Fibroblast of lung (primary cell): ENCODE measurements at regions not wholly inside any gene's neighbourhood (a gene's known extent, or its start where the extent isn't known, plus 50 kb on each side); places are given as distances from the start of the nearest gene placed in this dataset.

Source experiments
- DNase-seq, 2 donors: peaks; one replicate each; pipeline versions ENCODE4 v3.0.0 to v3.0.0-alpha.2; 2010; ENCODE audit warnings: low read depth in 2 of 2
- H2AFZ ChIP-seq: 2 replicates; pipeline ENCODE4 v1.5.1; 2012; ENCODE audit warnings: low read length, control low read depth, inconsistent platforms
- H3K27ac ChIP-seq: 2 replicates; pipeline ENCODE4 v1.5.1; 2011; ENCODE audit warnings: low read length, control low read depth; ENCODE audit not compliant: insufficient read depth
- H3K27me3 ChIP-seq: 2 replicates; pipeline ENCODE4 v1.5.1; 2011; ENCODE audit warnings: mild to moderate bottlenecking, low read length; ENCODE audit not compliant: control insufficient read depth, insufficient read depth
- H3K36me3 ChIP-seq: 2 replicates; pipeline ENCODE4 v1.5.1; 2011; ENCODE audit warnings: low read length; ENCODE audit not compliant: control insufficient read depth, insufficient read depth
- H3K4me1 ChIP-seq: 2 replicates; pipeline ENCODE4 v1.5.1; 2011; ENCODE audit warnings: low read length; ENCODE audit not compliant: control insufficient read depth, insufficient read depth; ENCODE audit errors: extremely low read depth
- H3K4me2 ChIP-seq: 2 replicates; pipeline ENCODE4 v1.5.1; 2011; ENCODE audit warnings: low read length, control low read depth; ENCODE audit not compliant: insufficient read depth; ENCODE audit errors: extremely low read depth
- H3K4me3 ChIP-seq, 4 experiments: fragments of 200-600 bp in 1 of 4; sonication (generic) in 1 of 4; replicated peaks in 1 of 4; 2 replicates each; pipeline ENCODE4 v1.5.1; 2011 to 2016; ENCODE audit warnings: low read length in 4 of 4, low read depth in 3 of 4, mild to moderate bottlenecking in 3 of 4, control low read depth in 2 of 4, inconsistent platforms in 1 of 4, mixed read lengths in 1 of 4; ENCODE audit not compliant: insufficient read depth in 1 of 4; ENCODE audit errors: control extremely low read depth in 1 of 4
- H3K79me2 ChIP-seq: 2 replicates; pipeline ENCODE4 v1.5.1; 2012; ENCODE audit warnings: mild to moderate bottlenecking, low read length, inconsistent platforms; ENCODE audit not compliant: control insufficient read depth, insufficient read depth
- H3K9ac ChIP-seq: 2 replicates; pipeline ENCODE4 v1.5.1; 2011; ENCODE audit warnings: mild to moderate bottlenecking, low read length, control low read depth; ENCODE audit not compliant: insufficient read depth
- H3K9me3 ChIP-seq: 2 replicates; pipeline ENCODE4 v1.5.1; 2012; ENCODE audit warnings: low read depth, low read length; ENCODE audit not compliant: control insufficient read depth, insufficient read depth
- H4K20me1 ChIP-seq: 2 replicates; pipeline ENCODE4 v1.5.1; 2011; ENCODE audit warnings: low read length; ENCODE audit not compliant: control insufficient read depth, insufficient read depth; ENCODE audit errors: extremely low read depth
- EZH2 ChIP-seq: IDR thresholded peaks from 2 replicates; pipeline ENCODE4 v1.5.1; 2012; ENCODE audit warnings: low read length, control low read depth, mild to moderate bottlenecking; ENCODE audit errors: missing control alignments
- TF ChIP-seq, protein P1 (sequence below), 2 donors: IDR thresholded peaks in 1 of 2; conservative IDR thresholded peaks in 1 of 2; 1 replicate in 1 of 2; 2 replicates in 1 of 2; pipeline ENCODE4 v1.5.1; 2011 to 2012; ENCODE audit warnings: low read length in 2 of 2, control low read depth in 1 of 2, inconsistent platforms in 1 of 2, low read depth in 1 of 2, mild to moderate bottlenecking in 1 of 2

GRCh38 chr11:39462506-39462905 lies 1996.9 kb downstream of the LRRC4C start:
- Histone ChIP-seq H3K4me1 (no peaks in the 10 kb centered on the region), H3K4me3 (no peak overlapping the region), H3K27ac (no peak overlapping the region), H3K79me2 (no peaks in the 10 kb centered on the region), H3K27me3 (no peaks in the 10 kb centered on the region), H4K20me1 (no peaks in the 10 kb centered on the region), H3K9ac (no peak overlapping the region), H3K9me3 (no peaks in the 10 kb centered on the region), H3K4me2 (no peak overlapping the region), H2AFZ (no peak overlapping the region), H3K36me3 (no peaks in the 10 kb centered on the region)
- no peak for DNase-seq
- no peak for TF ChIP-seq EZH2
- TF ChIP-seq, protein P1, sequence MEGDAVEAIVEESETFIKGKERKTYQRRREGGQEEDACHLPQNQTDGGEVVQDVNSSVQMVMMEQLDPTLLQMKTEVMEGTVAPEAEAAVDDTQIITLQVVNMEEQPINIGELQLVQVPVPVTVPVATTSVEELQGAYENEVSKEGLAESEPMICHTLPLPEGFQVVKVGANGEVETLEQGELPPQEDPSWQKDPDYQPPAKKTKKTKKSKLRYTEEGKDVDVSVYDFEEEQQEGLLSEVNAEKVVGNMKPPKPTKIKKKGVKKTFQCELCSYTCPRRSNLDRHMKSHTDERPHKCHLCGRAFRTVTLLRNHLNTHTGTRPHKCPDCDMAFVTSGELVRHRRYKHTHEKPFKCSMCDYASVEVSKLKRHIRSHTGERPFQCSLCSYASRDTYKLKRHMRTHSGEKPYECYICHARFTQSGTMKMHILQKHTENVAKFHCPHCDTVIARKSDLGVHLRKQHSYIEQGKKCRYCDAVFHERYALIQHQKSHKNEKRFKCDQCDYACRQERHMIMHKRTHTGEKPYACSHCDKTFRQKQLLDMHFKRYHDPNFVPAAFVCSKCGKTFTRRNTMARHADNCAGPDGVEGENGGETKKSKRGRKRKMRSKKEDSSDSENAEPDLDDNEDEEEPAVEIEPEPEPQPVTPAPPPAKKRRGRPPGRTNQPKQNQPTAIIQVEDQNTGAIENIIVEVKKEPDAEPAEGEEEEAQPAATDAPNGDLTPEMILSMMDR (conservative IDR thresholded peaks at IDR 0.05 in 1 of 2, IDR thresholded peaks at IDR 0.05 in 1 of 2; ENCODE audit: low read depth in 1 of 2, low read length in 2 of 2) = no peak

DNA sequence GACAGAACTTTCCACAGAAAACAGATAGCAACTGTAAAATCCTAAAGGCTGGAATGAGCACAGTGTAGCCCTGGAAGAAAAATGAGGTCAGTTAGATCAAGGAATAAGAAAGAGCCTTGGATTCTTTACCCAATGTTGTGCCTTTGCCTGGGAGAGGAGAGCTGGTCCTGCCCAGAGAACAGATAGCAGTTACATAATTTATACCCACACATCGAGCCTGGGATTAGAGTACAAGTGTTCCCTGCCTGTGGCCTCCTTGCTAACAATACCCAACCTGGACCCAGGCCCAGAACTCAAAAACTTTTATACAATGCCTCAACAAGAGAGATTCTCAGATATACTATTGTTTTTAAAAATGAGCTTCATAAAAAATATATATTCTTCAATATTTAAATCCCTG lies 1998.4 kb downstream of the LRRC4C start:
- no peak overlapping the region for H3K4me3 ChIP-seq
- H3K9ac ChIP-seq = no peak overlapping the region
- H3K27me3 ChIP-seq = no peaks in the 10 kb centered on the region
- DNase-seq = no peak
- H3K4me1 ChIP-seq = no peaks in the 10 kb centered on the region
- TF ChIP-seq EZH2 = no peak
- TF ChIP-seq, protein P1 (conservative IDR thresholded peaks at IDR 0.05 in 1 of 2, IDR thresholded peaks at IDR 0.05 in 1 of 2; ENCODE audit: low read depth in 1 of 2, low read length in 2 of 2) = no peak
- no peak overlapping the region for H2AFZ ChIP-seq
- no peaks in the 10 kb centered on the region for H3K79me2 ChIP-seq
- H3K36me3 ChIP-seq = no peaks in the 10 kb centered on the region
- H4K20me1 ChIP-seq = no peaks in the 10 kb centered on the region
- H3K9me3 ChIP-seq = no peaks in the 10 kb centered on the region
- H3K27ac ChIP-seq = no peak overlapping the region
- no peak overlapping the region for H3K4me2 ChIP-seq

DNA sequence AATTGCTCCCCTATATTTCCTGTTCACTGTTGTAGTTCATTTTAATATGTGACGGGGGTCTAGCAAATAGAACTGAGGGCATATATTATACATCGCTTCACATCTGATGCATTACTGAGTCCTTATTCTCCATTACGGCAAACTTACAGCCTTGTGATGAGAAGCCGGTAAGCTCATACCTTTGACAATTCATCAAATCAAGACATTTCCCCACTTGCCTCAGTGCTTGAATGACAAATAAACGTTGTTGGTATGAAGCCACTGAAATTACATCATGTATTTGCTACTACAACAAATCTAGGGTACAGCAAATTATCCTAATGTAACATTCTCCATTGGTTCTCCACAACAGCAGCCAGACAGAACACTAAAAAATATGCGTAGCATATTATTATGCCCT lies 1999.8 kb downstream of the LRRC4C start:
- TF ChIP-seq, protein P1 (conservative IDR thresholded peaks at IDR 0.05 in 1 of 2, IDR thresholded peaks at IDR 0.05 in 1 of 2; ENCODE audit: low read depth in 1 of 2, low read length in 2 of 2) = no peak
- no peak for TF ChIP-seq EZH2
- no peaks in the 10 kb centered on the region for H3K4me1 ChIP-seq
- H3K4me3 ChIP-seq = no peak overlapping the region
- H3K4me2 ChIP-seq = no peak overlapping the region
- H2AFZ ChIP-seq = no peak overlapping the region
- H3K36me3 ChIP-seq = no peaks in the 10 kb centered on the region
- no peaks in the 10 kb centered on the region for H4K20me1 ChIP-seq
- H3K9ac ChIP-seq = no peak overlapping the region
- H3K27me3 ChIP-seq = no peaks in the 10 kb centered on the region
- no peak for DNase-seq
- no peaks in the 10 kb centered on the region for H3K79me2 ChIP-seq
- H3K9me3 ChIP-seq = no peaks in the 10 kb centered on the region
- no peak overlapping the region for H3K27ac ChIP-seq
